ENCODE measurements at regions not wholly inside any gene's neighbourhood (a gene's known extent, or its start where the extent isn't known, plus 50 kb on each side); places are given as distances from the start of the nearest gene placed in this dataset.

DNA sequence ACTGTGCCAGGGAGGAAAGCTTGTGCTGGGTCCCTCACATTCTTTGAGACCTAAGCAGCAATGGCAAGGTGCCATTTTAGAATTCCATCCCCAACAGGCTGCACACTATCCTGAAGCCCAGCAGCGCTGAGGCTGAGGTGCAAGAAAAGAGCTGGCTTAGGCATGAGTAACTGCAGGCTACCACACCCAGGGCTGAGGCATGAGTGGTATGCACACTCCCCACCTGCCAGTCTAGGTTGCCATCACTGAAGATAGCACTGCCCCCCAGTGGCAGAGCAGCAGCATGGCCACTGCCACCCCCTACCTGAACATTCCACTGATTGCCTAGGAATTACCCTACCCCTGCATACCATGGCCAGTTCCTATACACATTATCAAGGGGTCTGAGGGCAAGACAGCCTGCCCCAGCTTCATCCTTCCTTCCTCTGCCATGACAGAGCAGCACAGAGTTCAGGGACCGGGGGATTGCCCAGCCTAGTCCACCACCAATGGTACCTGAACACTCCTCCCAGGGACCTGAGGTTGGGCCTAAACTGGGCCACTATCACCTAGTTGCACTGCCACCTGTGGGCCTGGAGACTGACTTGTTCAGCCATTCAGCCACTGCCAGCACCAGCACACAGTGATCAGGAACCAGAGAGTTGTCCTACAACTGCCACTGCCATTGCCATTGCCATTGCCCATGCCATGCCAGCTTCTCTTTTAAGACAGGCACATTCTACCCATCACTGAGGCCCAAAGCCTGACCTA is 129.8 kb downstream of the SATB1 start:
- peak; percentile 42 for DNase-seq (ENCODE audit: low spot score)

DNA sequence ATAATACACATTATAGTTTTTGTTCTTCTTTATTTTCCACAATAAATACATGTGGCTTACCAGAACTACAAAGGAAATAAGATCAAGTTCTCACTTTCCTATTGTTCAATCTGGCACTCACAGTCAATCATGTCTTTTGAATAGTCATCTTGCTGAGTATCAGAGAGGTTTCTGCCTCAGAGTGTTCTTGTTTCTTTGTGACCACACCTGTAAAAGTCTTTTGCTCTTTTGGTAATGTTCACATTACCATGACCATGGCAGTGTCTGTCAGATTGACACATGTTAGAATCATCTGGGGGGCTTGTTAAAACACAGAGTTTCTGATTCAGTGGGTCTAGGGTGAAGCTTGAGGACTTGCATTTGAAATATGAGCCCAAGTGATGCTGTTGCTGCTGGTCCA is 135.0 kb downstream of the SATB1 start:
- DNase-seq (ENCODE audit: low spot score), result no peak

DNA sequence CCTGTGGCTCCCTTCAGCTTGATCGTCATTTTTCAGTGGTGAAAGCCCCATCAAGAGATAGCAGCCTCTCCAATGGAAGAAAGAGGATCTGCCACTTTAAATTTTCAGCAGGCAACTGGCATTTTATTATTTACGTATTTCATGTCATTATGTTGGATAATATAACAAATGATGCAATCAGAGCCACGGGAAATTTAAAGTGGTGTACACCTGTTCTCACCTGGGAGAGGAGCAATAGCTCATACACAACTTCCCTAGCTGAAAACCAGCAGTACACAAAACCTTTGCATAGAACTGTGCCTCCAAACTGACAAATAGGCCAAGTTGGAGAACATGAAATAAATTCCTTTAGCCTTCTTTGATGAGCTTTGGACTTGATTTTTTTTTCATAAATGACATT is 136.9 kb downstream of the SATB1 start:
- DNase-seq (ENCODE audit: low spot score), result no peak

DNA sequence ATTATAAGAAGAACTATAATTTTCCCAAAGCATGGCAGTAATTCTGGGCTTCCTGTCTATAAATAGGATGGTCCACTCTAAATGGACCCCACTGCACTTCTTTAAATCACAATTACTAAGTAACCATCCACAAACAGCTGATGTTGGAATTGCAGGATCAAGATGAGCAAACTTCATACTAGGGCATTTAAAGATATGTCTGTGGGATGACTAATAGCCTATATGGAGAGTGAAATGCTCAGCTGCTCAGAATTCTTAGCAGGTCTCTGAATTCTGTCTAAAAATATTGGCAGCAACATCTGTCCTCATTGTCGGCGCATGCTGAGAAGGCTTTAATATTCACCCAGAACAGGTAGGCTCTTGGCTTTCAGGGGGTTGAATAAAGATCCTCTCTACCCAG is 140.4 kb downstream of the SATB1 start:
- no peak for DNase-seq (ENCODE audit: low spot score)

GRCh38 chr3:18283680-18284079 is 141.5 kb downstream of the SATB1 start:
- DNase-seq (ENCODE audit: low spot score), result no peak

DNA sequence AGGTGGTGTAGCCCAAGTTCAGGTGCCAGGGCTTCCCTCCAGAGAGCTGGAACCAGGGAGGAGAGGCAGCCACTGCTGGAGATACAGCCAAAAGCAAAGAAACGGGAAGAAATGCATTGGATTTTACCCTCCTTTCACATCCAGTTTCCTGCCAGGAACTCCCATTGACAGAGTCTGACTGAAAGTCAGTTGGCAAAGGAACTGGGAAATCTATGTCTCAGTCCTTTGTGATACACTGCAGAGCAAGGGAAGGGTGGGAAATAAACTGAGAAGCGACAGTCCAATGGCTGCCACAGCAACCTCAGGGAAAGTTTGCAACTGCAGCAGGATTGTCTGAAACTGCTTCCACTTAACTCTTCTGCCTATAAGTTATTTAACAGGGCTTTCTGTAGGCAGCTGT is 142.6 kb downstream of the SATB1 start:
- no peak for DNase-seq (ENCODE audit: low spot score)

GRCh38 chr3:18279226-18279737 is 145.9 kb downstream of the SATB1 start:
- DNase-seq (ENCODE audit: low spot score), result no peak

DNA sequence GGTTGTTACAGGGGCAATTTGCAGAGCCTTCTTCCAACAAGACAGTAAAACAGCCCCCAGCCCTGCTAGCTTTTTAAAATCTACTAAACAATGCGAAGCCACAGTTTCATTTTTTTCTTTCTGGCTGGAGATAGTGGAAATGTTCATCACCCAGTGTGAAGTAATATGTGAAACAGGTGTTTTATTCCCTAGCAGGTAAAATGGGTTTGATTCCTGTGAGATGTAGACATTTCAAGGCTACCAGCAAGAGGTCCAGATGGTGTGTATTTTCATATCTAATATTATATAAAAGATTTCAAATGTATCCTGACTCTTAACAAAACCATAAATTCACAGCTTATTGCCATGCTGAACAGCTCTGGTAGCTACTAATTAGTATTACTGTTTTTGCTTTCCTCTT is 160.3 kb downstream of the SATB1 start:
- no peak for DNase-seq (ENCODE audit: low spot score)

DNA sequence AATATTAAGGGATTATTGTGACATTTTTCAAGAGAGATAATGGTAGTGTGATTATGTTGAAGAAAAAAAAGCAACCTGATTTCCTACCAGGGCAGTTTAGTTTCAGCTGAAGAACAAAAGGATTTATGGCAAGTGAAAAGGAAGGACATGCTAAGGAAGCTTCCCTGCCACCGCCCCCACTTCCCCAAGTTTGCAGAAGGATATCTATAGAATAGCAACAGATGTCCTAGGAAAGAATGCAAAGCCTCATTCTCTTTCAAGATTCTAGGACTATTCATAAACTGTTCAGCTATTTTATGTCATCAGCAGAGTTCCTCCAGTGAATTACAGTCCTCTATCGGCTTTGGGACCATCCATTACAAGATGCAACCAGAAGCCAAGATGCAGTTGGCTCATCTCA is 160.8 kb downstream of the SATB1 start:
- no peak for DNase-seq (ENCODE audit: low spot score)

DNA sequence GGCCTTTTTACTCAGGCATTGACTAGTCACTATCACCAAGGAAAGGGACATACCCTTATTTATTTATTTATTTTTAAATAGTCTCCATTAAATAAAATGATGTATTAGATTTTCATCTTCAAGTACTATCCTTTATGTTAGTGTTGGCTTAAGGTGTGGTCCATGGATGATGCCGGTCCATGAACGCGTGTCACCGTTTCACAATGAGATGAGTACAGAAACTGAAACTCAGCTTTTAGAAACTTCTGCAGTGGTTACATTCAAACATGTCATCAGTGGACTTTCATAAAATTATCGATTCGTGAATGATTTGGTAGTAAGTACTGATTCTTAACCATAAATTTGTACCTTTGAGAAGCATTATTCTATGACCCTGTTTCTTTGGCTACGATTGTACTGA is 166.6 kb downstream of the SATB1 start:
- DNase-seq (ENCODE audit: low spot score), result no peak

DNA sequence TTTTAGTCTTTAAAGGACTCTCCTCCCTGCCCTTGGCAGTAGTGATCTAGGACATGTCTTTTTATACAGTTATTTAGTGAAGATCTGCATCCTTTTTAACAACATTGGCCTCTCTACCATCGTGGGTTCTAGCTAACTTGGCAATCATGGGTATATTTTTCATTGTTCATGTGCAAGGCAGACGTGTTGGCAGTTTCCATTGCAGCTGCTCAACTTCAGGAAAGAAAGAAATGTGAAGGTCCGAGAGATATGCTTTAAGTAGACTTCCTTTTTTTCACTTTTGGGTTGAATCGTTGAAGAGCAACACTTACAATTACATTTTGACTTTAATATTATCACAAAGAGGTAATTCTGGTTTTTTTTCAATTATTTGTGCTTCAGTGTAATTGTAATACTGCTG is 172.6 kb downstream of the SATB1 start:
- DNase-seq (ENCODE audit: low spot score), result no peak

GRCh38 chr3:18250991-18251390 is 174.1 kb downstream of the SATB1 start:
- DNase-seq (ENCODE audit: low spot score), result no peak

DNA sequence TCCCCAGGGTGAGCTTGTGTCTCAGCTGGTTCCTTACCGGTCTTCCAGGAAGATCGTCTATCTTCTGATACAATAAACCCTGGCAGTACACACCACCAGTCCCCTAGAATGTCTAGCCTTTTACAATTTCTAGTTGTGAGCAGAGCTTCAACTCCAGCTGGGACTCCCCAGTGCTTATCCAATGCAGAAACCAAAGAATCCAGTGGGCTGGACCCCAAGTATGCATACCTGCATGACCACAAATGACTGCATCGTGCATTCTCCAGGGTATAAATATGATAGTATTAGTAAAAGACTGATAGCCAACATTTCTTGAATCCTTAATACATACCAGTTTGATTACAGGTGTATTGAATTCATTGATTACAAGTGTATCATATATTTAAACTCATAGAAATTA is 176.0 kb downstream of the SATB1 start:
- DNase-seq (ENCODE audit: low spot score), result no peak

DNA sequence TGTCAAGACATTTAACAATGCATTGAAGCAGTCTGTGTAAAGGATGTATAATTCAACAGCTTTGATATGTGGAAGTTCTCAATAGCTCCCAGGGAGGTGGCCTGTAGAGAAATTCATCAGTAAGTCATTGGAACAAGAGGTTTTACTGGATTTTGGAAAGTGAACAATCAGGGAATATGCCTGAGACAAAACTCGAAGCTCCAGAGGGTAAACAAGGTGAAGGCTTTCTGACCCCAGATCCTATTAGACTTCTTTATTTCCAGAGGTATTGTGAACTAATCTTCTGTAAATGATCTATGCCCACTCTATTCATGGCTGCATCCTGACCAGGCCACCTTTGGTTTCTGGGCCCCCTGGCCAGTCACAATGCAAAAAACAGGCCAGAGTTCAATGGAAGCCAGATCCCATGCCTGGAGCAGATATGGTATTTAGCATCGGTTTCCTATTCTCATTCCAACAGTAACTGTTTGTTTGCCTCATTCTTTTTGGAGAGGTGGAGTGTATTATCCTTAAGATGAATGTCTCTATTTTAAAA is 177.3 kb downstream of the SATB1 start:
- DNase-seq (ENCODE audit: low spot score), result no peak

GRCh38 chr3:18247139-18247695 is 177.9 kb downstream of the SATB1 start:
- DNase-seq (ENCODE audit: low spot score), result no peak

GRCh38 chr3:18246336-18247060 is 178.6 kb downstream of the SATB1 start:
- DNase-seq (ENCODE audit: low spot score), result no peak

DNA sequence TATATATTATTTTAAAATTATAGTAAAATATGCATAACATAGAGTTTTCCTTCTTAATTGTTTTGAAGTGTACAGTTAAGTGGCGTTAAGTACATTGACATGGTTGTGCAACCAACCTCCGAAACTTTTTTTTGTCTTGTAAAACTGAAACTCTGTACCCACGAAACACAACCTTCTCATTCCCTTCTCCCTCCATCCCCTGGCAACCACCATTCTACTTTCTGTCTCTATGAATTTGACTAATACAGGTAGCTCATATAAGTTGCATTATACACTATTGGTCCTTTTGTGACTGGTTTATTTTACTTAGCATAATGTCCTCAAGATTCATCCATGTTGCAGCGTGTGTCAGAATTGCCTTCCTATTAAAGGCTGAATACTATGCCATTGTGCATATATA is 179.4 kb downstream of the SATB1 start:
- no peak for DNase-seq (ENCODE audit: low spot score)

DNA sequence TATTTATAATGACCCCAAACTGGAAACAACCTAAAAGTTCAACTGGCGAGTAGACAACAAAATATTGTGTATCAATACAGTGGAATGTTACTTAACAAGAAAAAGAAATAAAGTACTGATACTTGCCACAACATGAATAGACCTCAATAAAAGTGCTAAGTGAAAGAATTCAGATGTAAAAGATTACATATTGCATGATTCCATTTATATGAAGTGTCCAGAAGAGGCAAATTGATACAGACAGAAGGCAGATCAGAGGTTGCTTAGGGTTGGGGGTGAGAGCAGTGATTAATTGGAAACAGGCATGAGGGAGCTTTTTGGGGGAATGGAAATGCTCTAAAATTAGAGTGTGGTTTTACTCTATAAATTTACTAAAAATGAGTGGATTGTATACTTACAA is 183.3 kb downstream of the SATB1 start:
- DNase-seq (ENCODE audit: low spot score), result no peak

DNA sequence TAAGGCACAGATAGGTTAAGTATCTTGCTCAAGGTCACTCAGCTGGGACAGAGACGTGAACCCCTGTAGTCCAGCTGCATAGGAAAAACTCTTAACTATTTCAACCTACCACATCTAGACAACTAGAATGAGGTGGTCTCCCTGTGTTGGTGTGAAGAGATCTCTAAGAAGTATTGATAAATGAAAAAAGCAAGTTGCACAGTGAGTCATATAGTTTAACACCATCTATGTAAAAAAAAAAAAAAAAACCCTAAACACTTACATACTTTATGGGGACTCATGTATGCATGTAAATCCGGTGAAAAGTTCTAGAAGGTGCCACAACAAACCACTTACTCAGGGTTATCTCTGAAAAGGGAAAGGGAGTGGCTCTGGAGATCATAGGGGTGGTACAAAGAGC is 185.5 kb downstream of the SATB1 start:
- DNase-seq (ENCODE audit: low spot score), result no peak

DNA sequence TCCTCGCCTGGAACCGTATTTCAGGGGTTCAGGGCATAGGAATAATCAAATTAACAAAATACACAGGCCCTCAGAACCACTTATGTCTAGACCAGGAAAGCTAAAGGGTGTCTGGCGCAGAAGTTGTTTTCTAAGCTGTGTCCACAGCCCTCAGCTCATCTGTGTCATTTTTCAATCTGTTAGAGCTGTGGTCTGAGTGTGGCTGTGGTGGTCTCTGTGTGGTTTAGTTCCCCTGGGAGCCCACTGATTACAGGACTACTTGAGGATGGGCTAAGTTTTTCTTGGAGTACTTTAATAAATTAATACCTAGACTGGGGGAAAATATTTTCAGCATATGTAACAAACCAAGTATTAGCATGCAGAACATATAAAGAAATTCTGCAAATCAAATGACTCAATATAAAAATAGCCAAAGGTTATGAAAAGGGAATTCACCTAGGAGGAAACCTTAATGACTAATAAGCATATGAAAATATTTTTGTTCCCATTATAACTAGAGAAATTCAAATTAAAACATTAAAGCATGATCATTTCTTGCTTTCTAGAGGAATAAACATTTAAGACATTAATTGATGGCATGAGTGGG is 186.3 kb downstream of the SATB1 start:
- DNase-seq (ENCODE audit: low spot score), result no peak

DNA sequence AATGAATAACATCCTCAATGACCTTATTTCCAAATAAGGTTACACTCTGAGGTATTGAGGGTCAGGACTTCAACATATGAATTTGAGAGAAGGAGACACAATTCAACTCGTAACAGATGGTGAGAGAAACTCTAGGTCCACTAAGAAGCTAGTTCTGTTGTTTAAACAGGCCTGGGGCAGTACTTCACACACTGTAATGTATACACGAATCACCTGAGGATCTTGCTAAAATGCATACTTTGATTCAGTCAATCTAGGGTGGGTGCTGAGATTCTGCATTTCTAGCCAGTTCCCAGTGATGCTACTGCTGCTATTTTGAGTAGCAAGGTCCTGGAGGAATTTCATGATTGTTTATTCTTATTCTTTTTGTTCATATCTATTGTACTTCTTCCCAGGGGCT is 186.8 kb downstream of the SATB1 start:
- no peak for DNase-seq (ENCODE audit: low spot score)

DNA sequence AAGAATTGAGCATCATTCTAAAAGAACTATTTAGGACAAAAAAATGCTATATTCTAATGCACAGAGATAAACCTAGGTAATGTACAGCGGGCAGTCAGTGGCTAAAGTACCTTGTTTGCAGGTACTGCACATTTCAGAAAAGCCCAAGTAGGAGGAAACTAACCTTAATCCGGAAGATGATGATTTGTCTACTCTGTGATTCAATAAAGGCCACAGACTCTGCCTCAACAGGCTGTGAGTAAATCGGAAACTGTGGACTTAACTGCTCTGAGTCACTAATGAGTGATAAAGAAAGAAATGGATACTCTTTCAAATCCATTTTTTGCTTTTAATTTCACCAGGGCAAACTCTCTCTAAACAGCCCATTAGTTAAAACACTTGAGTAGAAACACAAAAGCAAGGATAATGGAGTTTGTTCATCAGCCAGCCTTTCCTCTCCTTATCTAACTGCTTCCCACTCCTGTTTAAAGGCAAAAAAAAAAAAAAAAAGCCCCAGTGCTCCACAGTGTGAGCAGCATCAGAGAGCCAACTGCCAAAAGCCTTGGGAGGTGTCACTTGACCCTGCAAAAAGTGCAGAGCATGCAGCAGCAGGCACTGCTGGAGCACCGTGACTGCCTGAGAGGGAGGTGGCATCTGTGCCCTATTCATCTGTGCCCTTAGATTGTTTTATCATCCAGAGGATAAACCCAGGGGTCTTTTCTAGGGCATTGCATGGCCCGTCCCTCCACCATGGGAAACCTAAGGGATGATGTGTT is 187.7 kb downstream of the SATB1 start:
- DNase-seq (ENCODE audit: low spot score), result no peak

Measured in H4 (cell line).